ENCODE measurements at regions not wholly inside any gene's neighbourhood (a gene's known extent, or its start where the extent isn't known, plus 50 kb on each side); places are given as distances from the start of the nearest gene placed in this dataset.

DNA sequence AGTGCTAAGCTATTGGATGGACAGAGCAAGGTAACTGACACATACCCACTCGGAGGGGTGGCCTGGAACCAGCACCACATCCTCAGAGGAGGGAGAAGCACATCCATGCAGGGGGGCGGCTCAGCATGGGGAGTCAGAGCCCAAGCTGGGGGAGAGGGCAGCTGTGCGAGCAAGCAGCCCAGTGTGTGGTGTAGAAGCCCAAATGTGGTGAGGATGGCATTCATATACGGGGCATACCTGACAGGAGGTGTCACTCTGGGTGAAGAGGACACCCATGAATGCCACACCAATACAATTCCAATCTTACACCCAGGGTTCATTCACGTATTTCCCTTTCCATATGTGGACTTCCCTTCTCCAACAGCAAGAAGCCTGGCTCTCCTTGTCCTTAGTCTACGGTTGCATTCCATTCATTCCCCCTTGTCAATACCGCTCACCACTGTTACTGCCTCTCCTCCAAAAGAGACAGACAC is 58.7 kb upstream of the ACAN start:
- Histone ChIP-seq H3K9me3 (ENCODE audit: control insufficient read depth, low read length) (no peaks in the 10 kb centered on the region), H3K27ac (ENCODE audit: low read depth, low read length) (no peak overlapping the region), H3K4me1 (ENCODE audit: control insufficient read depth, insufficient read depth, low read length) (no peaks in the 10 kb centered on the region), H3K36me3 (ENCODE audit: control insufficient read depth, insufficient read depth, low read length) (no peaks in the 10 kb centered on the region), H3K4me3 (ENCODE audit: low read length) (no peak overlapping the region), H3K9ac (ENCODE audit: extremely low read depth, low read length, poor library complexity, severe bottlenecking) (no peak overlapping the region), H3K27me3 (ENCODE audit: control insufficient read depth, insufficient read depth, low read length, poor library complexity, severe bottlenecking) (peaks cover 3% of the 10 kb centered on the region)
- Mint-ChIP-seq H3K36me3 (ENCODE audit: low read depth) (no peaks in the 10 kb centered on the region), H3K27me3 (ENCODE audit: insufficient read depth) (peaks cover 11% of the 10 kb centered on the region), H3K4me3 (no peak overlapping the region), H3K4me1 (no peaks in the 10 kb centered on the region), H3K9me3 (no peaks in the 10 kb centered on the region), H3K27ac (no peak overlapping the region)
- 57 to 61% methylated on average over 5 to 7 of the region's 7 CpGs for WGBS, 2 experiments (ENCODE audit: insufficient coverage in 1 of 2, insufficient read length in 1 of 2)
- no peak for DNase-seq
- TF ChIP-seq, protein P1, sequence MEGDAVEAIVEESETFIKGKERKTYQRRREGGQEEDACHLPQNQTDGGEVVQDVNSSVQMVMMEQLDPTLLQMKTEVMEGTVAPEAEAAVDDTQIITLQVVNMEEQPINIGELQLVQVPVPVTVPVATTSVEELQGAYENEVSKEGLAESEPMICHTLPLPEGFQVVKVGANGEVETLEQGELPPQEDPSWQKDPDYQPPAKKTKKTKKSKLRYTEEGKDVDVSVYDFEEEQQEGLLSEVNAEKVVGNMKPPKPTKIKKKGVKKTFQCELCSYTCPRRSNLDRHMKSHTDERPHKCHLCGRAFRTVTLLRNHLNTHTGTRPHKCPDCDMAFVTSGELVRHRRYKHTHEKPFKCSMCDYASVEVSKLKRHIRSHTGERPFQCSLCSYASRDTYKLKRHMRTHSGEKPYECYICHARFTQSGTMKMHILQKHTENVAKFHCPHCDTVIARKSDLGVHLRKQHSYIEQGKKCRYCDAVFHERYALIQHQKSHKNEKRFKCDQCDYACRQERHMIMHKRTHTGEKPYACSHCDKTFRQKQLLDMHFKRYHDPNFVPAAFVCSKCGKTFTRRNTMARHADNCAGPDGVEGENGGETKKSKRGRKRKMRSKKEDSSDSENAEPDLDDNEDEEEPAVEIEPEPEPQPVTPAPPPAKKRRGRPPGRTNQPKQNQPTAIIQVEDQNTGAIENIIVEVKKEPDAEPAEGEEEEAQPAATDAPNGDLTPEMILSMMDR (conservative IDR thresholded peaks at IDR 0.05) = no peak

DNA sequence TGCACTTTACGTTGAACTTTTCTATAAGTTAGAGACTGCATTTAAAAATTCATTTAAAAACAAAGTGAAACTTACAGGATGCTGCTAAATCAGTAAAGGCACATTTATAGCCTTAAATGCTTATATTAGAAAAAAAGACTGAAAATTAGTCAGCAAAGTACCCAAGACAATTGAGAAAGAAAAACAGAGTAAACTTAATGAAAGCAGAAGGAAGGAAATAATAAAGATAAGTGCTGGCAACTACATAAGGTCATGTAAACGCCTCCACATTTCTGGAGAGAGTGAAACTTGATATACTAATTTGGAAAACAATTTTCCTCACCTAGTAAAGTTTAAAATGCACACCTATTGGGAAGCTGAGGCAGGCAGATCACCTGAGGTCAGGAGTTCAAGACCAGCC is 58.2 kb upstream of the ACAN start:
- H3K27ac Mint-ChIP-seq = no peak overlapping the region
- Histone ChIP-seq H3K9ac (ENCODE audit: extremely low read depth, low read length, poor library complexity, severe bottlenecking) (no peak overlapping the region), H3K9me3 (ENCODE audit: control insufficient read depth, low read length) (no peaks in the 10 kb centered on the region), H3K27me3 (ENCODE audit: control insufficient read depth, insufficient read depth, low read length, poor library complexity, severe bottlenecking) (peaks cover 3% of the 10 kb centered on the region), H3K4me1 (ENCODE audit: control insufficient read depth, insufficient read depth, low read length) (no peaks in the 10 kb centered on the region), H3K36me3 (ENCODE audit: control insufficient read depth, insufficient read depth, low read length) (no peaks in the 10 kb centered on the region), H3K4me3 (ENCODE audit: low read length) (no peak overlapping the region), H3K27ac (ENCODE audit: low read depth, low read length) (no peak overlapping the region)
- TF ChIP-seq, protein P1 (conservative IDR thresholded peaks at IDR 0.05) = no peak
- no peaks in the 10 kb centered on the region for H3K36me3 Mint-ChIP-seq (ENCODE audit: low read depth)
- H3K4me3 Mint-ChIP-seq = no peak overlapping the region
- no peaks in the 10 kb centered on the region for H3K4me1 Mint-ChIP-seq
- DNase-seq = no peak
- peaks cover 7% of the 10 kb centered on the region for H3K27me3 Mint-ChIP-seq (ENCODE audit: insufficient read depth)
- 79% methylated on average over 2 of the region's 2 CpGs; no CpG with 5 or more reads in 1 of the 2 experiments for WGBS, 2 experiments (ENCODE audit: insufficient coverage in 1 of 2, insufficient read length in 1 of 2)
- H3K9me3 Mint-ChIP-seq = no peaks in the 10 kb centered on the region

DNA sequence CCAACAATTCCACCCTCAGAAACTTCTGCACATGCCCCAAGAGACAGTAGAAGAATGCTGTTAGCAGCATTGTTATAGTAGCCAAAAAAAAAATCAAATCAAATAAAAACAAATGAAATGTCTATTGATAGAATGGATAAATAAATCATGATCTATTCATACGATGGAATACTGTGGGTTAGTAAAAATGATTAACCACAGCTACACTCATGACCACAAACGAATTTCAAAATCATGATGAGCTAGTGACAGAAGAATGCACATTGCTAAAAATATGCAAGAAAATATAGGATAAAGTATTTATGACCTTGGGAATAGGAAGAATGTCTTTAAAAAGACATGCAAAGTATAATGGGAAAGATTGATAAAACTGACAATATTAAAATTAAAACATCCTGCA is 57.5 kb upstream of the ACAN start:
- no peaks in the 10 kb centered on the region for H3K36me3 Mint-ChIP-seq (ENCODE audit: low read depth)
- no peaks in the 10 kb centered on the region for H3K36me3 ChIP-seq (ENCODE audit: control insufficient read depth, insufficient read depth, low read length)
- TF ChIP-seq, protein P1 (conservative IDR thresholded peaks at IDR 0.05) = no peak
- H3K9me3 ChIP-seq (ENCODE audit: control insufficient read depth, low read length) = no peaks in the 10 kb centered on the region
- no peak overlapping the region for H3K4me3 ChIP-seq (ENCODE audit: low read length)
- no peaks in the 10 kb centered on the region for H3K4me1 Mint-ChIP-seq
- no peak overlapping the region for H3K27ac ChIP-seq (ENCODE audit: low read depth, low read length)
- 81 to 100% methylated on average over 2 of the region's 2 CpGs for WGBS, 2 experiments (ENCODE audit: insufficient coverage in 1 of 2, insufficient read length in 1 of 2)
- no peaks in the 10 kb centered on the region for H3K9me3 Mint-ChIP-seq
- H3K9ac ChIP-seq (ENCODE audit: extremely low read depth, low read length, poor library complexity, severe bottlenecking) = no peak overlapping the region
- no peak overlapping the region for H3K4me3 Mint-ChIP-seq
- H3K27me3 ChIP-seq (ENCODE audit: control insufficient read depth, insufficient read depth, low read length, poor library complexity, severe bottlenecking) = peaks cover 3% of the 10 kb centered on the region
- no peak for DNase-seq
- no peak overlapping the region for H3K27ac Mint-ChIP-seq
- H3K27me3 Mint-ChIP-seq (ENCODE audit: insufficient read depth) = peaks cover 4% of the 10 kb centered on the region
- H3K4me1 ChIP-seq (ENCODE audit: control insufficient read depth, insufficient read depth, low read length) = no peaks in the 10 kb centered on the region
